A673 (cell line): ENCODE measurements at regions not wholly inside any gene's neighbourhood (a gene's known extent, or its start where the extent isn't known, plus 50 kb on each side); places are given as distances from the start of the nearest gene placed in this dataset.

Experiments used
- BruUV-seq: library from RNA; stranded (reverse); fragments of 400-500 nt; replicated peaks from 2 replicates; lab custom pipeline; 2021; lab: Mats Ljungman, UMichigan
- CTCF ChIA-PET: fragments of 300-600 bp; sonication (Branson Sonifier 250); formaldehyde crosslinking; loops from one replicate; lab custom pipeline; 2022; ENCODE audit warnings: antibody characterized with exemption; lab: Charles Lee
- POLR2A ChIA-PET: fragments of 300-600 bp; sonication (Branson Sonifier 250); formaldehyde crosslinking; loops from one replicate; lab custom pipeline; 2022; ENCODE audit warnings: antibody characterized with exemption; ENCODE audit not compliant: low non-redundant PET; lab: Charles Lee
- DNase-seq: peaks from one replicate; pipeline ENCODE4 v3.0.0-alpha.2; 2015; ENCODE audit warnings: low spot score
- H3K27ac ChIP-seq: fragments of 200-600 bp; sonication (generic); 2 replicates; pipeline ENCODE4 v1.5.1; 2016; ENCODE audit warnings: mixed run types, low read depth, mild to moderate bottlenecking, mixed read lengths, antibody characterized with exemption, low read length; ENCODE audit not compliant: poor library complexity, severe bottlenecking
- H3K27me3 ChIP-seq: fragments of 200-600 bp; sonication (generic); replicated peaks from 2 replicates; pipeline ENCODE4 v1.6.1; 2017; ENCODE audit warnings: mixed run types, low read depth, mild to moderate bottlenecking, mixed read lengths, antibody characterized with exemption, low read length; ENCODE audit not compliant: insufficient read depth, poor library complexity
- H3K36me3 ChIP-seq: fragments of 200-600 bp; sonication (generic); 2 replicates; pipeline ENCODE4 v1.6.1; 2016; ENCODE audit warnings: mixed run types, mild to moderate bottlenecking, mixed read lengths, antibody characterized with exemption, low read length; ENCODE audit not compliant: insufficient read depth, poor library complexity, severe bottlenecking
- H3K4me1 ChIP-seq: fragments of 200-600 bp; sonication (generic); 2 replicates; pipeline ENCODE4 v1.6.1; 2017; ENCODE audit warnings: mixed run types, mild to moderate bottlenecking, mixed read lengths, antibody characterized with exemption, low read length; ENCODE audit not compliant: insufficient read depth, poor library complexity, severe bottlenecking
- H3K4me3 ChIP-seq: fragments of 200-600 bp; sonication (generic); 2 replicates; pipeline ENCODE4 v1.5.1; 2016; ENCODE audit warnings: low read depth, mixed run types, mild to moderate bottlenecking, mixed read lengths, low read length; ENCODE audit not compliant: poor library complexity, severe bottlenecking
- H3K9me3 ChIP-seq: fragments of 200-600 bp; sonication (generic); 2 replicates; pipeline ENCODE4 v1.6.1; 2016; ENCODE audit warnings: mixed run types, low read depth, mild to moderate bottlenecking, mixed read lengths, antibody characterized with exemption, low read length; ENCODE audit not compliant: poor library complexity, severe bottlenecking
- EZH2 ChIP-seq: fragments of 200-600 bp; sonication (generic); IDR thresholded peaks from 2 replicates; pipeline ENCODE4 v1.6.1; 2017; ENCODE audit warnings: borderline replicate concordance, low read depth, mild to moderate bottlenecking, mixed read lengths, antibody characterized with exemption, low read length; ENCODE audit not compliant: poor library complexity, severe bottlenecking
- intact Hi-C: fragments of 100-400 bp; cut with micrococcal nuclease; formaldehyde crosslinking; loops from one replicate; pipeline ENCODE4 v1.10.0; 2022; ENCODE audit not compliant: unreplicated experiment
- TF ChIP-seq, protein P1 (sequence below): fragments of 300-800, 200-600 bp; sonication (generic); conservative IDR thresholded peaks from 2 replicates; pipeline ENCODE4 v1.5.1; 2017; ENCODE audit warnings: low read depth, mild to moderate bottlenecking, antibody characterized with exemption, low read length, moderate library complexity, mixed read lengths

GRCh38 chr1:170375082-170375723, 156.8 kb upstream of the GORAB start:
- Histone ChIP-seq H3K4me1 (no peaks in the 10 kb centered on the region), H3K9me3 (no peaks in the 10 kb centered on the region), H3K36me3 (no peaks in the 10 kb centered on the region), H3K4me3 (no peak overlapping the region), H3K27ac (no peak overlapping the region), H3K27me3 (no peaks in the 10 kb centered on the region)
- no peak for DNase-seq
- no TSS peak for BruUV-seq
- intact Hi-C loops: no loop called here
- POLR2A ChIA-PET: no interaction called here
- TF ChIP-seq, protein P1, sequence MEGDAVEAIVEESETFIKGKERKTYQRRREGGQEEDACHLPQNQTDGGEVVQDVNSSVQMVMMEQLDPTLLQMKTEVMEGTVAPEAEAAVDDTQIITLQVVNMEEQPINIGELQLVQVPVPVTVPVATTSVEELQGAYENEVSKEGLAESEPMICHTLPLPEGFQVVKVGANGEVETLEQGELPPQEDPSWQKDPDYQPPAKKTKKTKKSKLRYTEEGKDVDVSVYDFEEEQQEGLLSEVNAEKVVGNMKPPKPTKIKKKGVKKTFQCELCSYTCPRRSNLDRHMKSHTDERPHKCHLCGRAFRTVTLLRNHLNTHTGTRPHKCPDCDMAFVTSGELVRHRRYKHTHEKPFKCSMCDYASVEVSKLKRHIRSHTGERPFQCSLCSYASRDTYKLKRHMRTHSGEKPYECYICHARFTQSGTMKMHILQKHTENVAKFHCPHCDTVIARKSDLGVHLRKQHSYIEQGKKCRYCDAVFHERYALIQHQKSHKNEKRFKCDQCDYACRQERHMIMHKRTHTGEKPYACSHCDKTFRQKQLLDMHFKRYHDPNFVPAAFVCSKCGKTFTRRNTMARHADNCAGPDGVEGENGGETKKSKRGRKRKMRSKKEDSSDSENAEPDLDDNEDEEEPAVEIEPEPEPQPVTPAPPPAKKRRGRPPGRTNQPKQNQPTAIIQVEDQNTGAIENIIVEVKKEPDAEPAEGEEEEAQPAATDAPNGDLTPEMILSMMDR: no peak
- TF ChIP-seq EZH2: no peak
- CTCF ChIA-PET: interaction anchor here (0.6 kb wide), 1 partner anchor 36 kb away, joined by 3 read pairs; no protein-coding TSS in a partner anchor

DNA sequence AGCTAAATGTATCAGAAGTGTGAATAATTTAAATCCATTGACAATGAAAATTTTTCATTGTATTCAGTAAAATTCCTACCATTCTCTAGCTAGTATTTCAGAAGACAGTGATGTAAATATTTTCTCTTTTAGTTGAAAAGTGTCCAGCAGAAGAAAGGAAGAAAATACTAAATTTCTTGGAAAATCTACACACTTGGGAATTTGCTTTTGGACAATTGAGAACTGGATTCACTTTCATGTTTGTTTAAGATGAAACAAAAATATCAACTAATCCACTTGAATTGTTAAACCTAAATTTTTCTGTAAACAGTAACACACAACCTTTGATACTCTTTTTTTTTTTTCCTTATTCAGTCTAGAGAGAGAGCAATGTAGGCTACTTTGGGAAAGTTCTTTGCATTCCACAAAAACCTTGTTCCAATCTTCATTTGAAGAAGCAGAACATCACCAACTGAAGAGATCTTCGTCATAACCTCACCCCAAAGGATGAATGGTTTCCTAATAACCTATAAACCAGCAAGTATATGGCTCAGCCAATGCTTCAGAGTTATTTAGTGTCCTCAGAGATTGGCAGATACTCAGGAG, 155.1 kb upstream of the GORAB start:
- ChIA-PET POLR2A (no interaction called here), CTCF (no interaction called here)
- no TSS peak for BruUV-seq
- intact Hi-C loops: no loop called here
- no peaks in the 10 kb centered on the region for H3K9me3 ChIP-seq
- no peak overlapping the region for H3K4me3 ChIP-seq
- no peak overlapping the region for H3K27ac ChIP-seq
- no peaks in the 10 kb centered on the region for H3K36me3 ChIP-seq
- no peaks in the 10 kb centered on the region for H3K4me1 ChIP-seq
- no peak for DNase-seq
- TF ChIP-seq EZH2: no peak
- TF ChIP-seq, protein P1: no peak
- H3K27me3 ChIP-seq: no peaks in the 10 kb centered on the region

DNA sequence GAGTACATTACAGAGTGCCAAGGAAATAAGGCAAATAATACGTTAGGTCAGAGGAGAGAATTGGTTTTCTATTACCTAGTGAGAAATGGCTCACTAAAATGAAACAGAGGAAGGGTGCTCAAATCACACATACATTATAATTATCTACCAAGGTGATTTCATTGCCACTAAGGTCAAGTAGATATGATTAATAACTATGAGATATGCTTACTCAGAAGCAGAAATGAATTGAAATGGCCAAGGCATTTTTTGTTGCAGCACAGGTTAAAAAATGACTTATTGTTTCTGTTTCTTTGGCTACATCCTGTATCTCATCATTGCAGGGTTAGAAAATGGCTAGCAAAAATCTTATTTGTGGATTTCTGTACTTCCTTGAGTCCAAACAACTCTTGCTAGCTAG, 154.5 kb upstream of the GORAB start:
- Histone ChIP-seq H3K27ac (no peak overlapping the region), H3K36me3 (no peaks in the 10 kb centered on the region), H3K9me3 (no peaks in the 10 kb centered on the region), H3K4me1 (no peaks in the 10 kb centered on the region), H3K27me3 (no peaks in the 10 kb centered on the region), H3K4me3 (no peak overlapping the region)
- TF ChIP-seq, protein P1: no peak
- TF ChIP-seq EZH2: no peak
- no TSS peak for BruUV-seq
- no peak for DNase-seq
- CTCF ChIA-PET: no interaction called here
- POLR2A ChIA-PET: no interaction called here
- intact Hi-C loops: no loop called here
